DND-41 (cell line): ENCODE measurements at regions not wholly inside any gene's neighbourhood (a gene's known extent, or its start where the extent isn't known, plus 50 kb on each side); places are given as distances from the start of the nearest gene placed in this dataset.

Source experiments
- ATAC-seq: fragments of 200-7000 bp; cut with Tn5 transposase; 3 replicates; pipeline ENCODE4 v1.9.1; 2021; ENCODE audit warnings: low read depth; ENCODE audit not compliant: insufficient read depth
- DNase-seq: peaks from one replicate; pipeline ENCODE4 v3.0.0-alpha.2; 2020
- H2AFZ ChIP-seq: 2 replicates; pipeline ENCODE4 v1.6.0; 2012; ENCODE audit warnings: low read depth, low read length
- H3K27ac ChIP-seq: 2 replicates; pipeline ENCODE4 v1.5.1; 2012; ENCODE audit warnings: low read length, inconsistent platforms
- H3K27me3 ChIP-seq: fragments of 200-600 bp; sonication (generic); 2 replicates; pipeline ENCODE4 v1.6.0; 2012; ENCODE audit warnings: low read length, mild to moderate bottlenecking, inconsistent platforms; ENCODE audit not compliant: insufficient read depth, poor library complexity
- H3K36me3 ChIP-seq: 2 replicates; pipeline ENCODE4 v1.5.1; 2012; ENCODE audit warnings: low read length, inconsistent platforms; ENCODE audit not compliant: insufficient read depth
- H3K4me1 ChIP-seq: 2 replicates; pipeline ENCODE4 v1.5.1; 2012; ENCODE audit warnings: mild to moderate bottlenecking, low read length; ENCODE audit not compliant: insufficient read depth
- H3K4me2 ChIP-seq: 2 replicates; pipeline ENCODE4 v1.6.0; 2012; ENCODE audit warnings: mild to moderate bottlenecking, moderate library complexity, low read length, inconsistent platforms; ENCODE audit not compliant: insufficient read depth
- H3K4me3 ChIP-seq, 2 experiments: fragments of 200-600 bp in 1 of 2; shearing (Covaris generic) in 1 of 2; 2 replicates each; pipeline ENCODE4 v1.5.1; 2012 to 2016; ENCODE audit warnings: inconsistent platforms in 2 of 2, low read length in 2 of 2, mild to moderate bottlenecking in 2 of 2, low read depth in 1 of 2, moderate library complexity in 1 of 2
- H3K79me2 ChIP-seq: 2 replicates; pipeline ENCODE4 v1.6.0; 2012; ENCODE audit warnings: low read length, inconsistent platforms; ENCODE audit not compliant: insufficient read depth
- H3K9ac ChIP-seq: 2 replicates; pipeline ENCODE4 v1.6.0; 2012; ENCODE audit warnings: low read depth, mild to moderate bottlenecking, inconsistent platforms, low read length, moderate library complexity
- H3K9me3 ChIP-seq: 2 replicates; pipeline ENCODE4 v1.5.1; 2012; ENCODE audit warnings: low read length, moderate library complexity, mild to moderate bottlenecking, inconsistent platforms; ENCODE audit not compliant: insufficient read depth, severe bottlenecking
- H4K20me1 ChIP-seq: 2 replicates; pipeline ENCODE4 v1.6.0; 2012; ENCODE audit warnings: low read length; ENCODE audit not compliant: insufficient read depth
- EZH2 ChIP-seq: IDR thresholded peaks from 3 replicates; pipeline ENCODE4 v1.6.1; 2012; ENCODE audit warnings: borderline replicate concordance, low read depth, mild to moderate bottlenecking, moderate library complexity, low read length, inconsistent platforms; ENCODE audit not compliant: severe bottlenecking
- TF ChIP-seq, protein P1 (sequence below): IDR thresholded peaks from 2 replicates; pipeline ENCODE4 v1.5.1; 2012; ENCODE audit warnings: borderline replicate concordance, low read length, moderate library complexity, mild to moderate bottlenecking; ENCODE audit not compliant: poor library complexity, severe bottlenecking; ENCODE audit errors: extremely low read depth

DNA sequence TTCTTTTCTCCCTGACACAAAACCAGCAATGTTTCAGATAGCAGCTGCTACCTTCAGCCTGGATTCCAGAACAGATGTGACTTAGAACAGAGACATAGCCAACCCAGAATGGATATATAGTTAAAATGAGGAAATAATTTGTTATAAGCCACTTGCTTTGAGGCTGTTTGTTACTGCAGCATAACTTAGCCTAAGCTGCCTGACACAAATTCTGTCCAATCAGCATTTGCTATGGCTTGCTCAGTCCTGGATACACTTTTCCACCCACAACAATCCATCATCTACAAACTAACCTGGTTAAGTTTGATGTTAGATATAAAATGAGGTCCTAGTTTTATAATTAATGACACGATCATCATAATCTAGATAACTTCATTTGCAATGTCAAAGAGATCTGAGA lies 480.4 kb downstream of the NR4A2 start:
- no peaks in the 10 kb centered on the region for H3K27me3 ChIP-seq
- no peak overlapping the region for H3K27ac ChIP-seq
- no peak overlapping the region for H3K9ac ChIP-seq
- no peaks in the 10 kb centered on the region for H3K9me3 ChIP-seq
- no peaks in the 10 kb centered on the region for H3K36me3 ChIP-seq
- TF ChIP-seq, protein P1, sequence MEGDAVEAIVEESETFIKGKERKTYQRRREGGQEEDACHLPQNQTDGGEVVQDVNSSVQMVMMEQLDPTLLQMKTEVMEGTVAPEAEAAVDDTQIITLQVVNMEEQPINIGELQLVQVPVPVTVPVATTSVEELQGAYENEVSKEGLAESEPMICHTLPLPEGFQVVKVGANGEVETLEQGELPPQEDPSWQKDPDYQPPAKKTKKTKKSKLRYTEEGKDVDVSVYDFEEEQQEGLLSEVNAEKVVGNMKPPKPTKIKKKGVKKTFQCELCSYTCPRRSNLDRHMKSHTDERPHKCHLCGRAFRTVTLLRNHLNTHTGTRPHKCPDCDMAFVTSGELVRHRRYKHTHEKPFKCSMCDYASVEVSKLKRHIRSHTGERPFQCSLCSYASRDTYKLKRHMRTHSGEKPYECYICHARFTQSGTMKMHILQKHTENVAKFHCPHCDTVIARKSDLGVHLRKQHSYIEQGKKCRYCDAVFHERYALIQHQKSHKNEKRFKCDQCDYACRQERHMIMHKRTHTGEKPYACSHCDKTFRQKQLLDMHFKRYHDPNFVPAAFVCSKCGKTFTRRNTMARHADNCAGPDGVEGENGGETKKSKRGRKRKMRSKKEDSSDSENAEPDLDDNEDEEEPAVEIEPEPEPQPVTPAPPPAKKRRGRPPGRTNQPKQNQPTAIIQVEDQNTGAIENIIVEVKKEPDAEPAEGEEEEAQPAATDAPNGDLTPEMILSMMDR, result no peak
- no peak for TF ChIP-seq EZH2
- H3K79me2 ChIP-seq, result no peaks in the 10 kb centered on the region
- DNase-seq (no peak), ATAC-seq (no peak)
- H3K4me2 ChIP-seq, result no peak overlapping the region
- no peak overlapping the region for H3K4me3 ChIP-seq
- no peaks in the 10 kb centered on the region for H4K20me1 ChIP-seq
- H2AFZ ChIP-seq, result no peak overlapping the region
- H3K4me1 ChIP-seq, result no peaks in the 10 kb centered on the region

DNA sequence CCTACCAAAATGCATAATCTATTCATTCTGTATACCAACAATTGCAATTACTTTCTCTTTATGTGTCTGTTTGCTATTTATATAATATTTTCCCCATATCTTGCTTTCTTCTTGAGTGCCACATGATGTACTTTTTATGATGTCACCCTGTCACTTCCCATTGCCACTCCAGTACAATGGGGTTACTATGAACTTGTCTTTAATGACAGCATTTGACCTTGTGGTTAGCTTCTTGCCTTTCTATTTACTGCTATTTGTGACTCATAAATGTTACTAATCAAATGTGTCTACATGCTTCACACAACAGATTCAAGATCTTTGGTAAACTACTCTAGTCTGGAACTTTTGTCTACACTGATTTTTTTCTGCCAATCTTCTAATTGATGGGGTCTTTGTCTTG lies 486.3 kb downstream of the NR4A2 start:
- Histone ChIP-seq H3K9ac (no peak overlapping the region), H3K36me3 (no peaks in the 10 kb centered on the region), H3K9me3 (no peaks in the 10 kb centered on the region), H3K27me3 (no peaks in the 10 kb centered on the region), H4K20me1 (no peaks in the 10 kb centered on the region), H3K4me1 (no peaks in the 10 kb centered on the region), H3K4me3 (no peak overlapping the region), H3K79me2 (no peaks in the 10 kb centered on the region), H2AFZ (no peak overlapping the region), H3K4me2 (no peak overlapping the region), H3K27ac (no peak overlapping the region)
- DNase-seq, result no peak
- ATAC-seq, result no peak
- no peak for TF ChIP-seq EZH2
- TF ChIP-seq, protein P1, result no peak

DNA sequence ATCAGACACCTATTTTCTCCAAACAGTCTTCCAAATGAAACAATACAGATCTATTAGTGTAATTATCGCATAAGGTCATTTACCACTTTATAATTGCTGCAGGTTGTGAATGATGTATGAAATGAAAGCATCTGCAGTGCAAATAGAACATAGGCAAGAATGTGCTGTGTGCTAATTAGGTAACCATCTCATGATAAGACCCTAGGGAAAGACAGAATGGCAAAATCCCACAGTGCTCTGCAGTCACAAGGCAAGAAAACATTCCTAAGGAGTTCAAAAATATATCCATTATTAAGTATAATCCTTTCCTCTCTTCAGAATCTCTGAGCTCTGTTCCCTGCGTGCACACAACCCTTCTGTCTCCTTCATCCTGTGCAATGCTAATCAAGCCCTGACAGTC lies 488.1 kb downstream of the NR4A2 start:
- no peak overlapping the region for H2AFZ ChIP-seq
- H3K4me1 ChIP-seq, result no peaks in the 10 kb centered on the region
- ATAC-seq (no peak), DNase-seq (no peak)
- no peaks in the 10 kb centered on the region for H3K9me3 ChIP-seq
- H3K79me2 ChIP-seq, result no peaks in the 10 kb centered on the region
- no peaks in the 10 kb centered on the region for H3K36me3 ChIP-seq
- H3K4me2 ChIP-seq, result no peak overlapping the region
- TF ChIP-seq EZH2, result no peak
- H4K20me1 ChIP-seq, result no peaks in the 10 kb centered on the region
- no peak overlapping the region for H3K9ac ChIP-seq
- no peaks in the 10 kb centered on the region for H3K27me3 ChIP-seq
- H3K27ac ChIP-seq, result no peak overlapping the region
- H3K4me3 ChIP-seq, result no peak overlapping the region

DNA sequence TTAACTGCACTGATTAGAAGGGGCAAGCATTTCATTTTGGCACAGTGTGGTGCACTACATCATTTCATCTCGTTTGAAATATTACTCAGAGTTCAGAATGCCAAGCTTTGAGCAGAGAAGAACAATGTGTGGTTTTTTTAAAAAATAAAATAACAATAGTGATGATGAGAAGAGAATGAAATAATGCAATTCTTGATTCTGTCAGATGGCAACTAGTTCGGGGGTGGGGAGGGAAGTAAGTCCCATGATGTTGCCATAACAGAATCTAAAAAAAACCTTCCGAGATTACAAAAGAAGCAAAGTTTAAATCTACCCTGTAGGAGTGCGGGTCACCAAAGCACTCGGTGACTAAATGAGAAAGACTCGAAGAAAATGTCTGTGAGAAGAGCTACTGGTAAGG lies 490.4 kb downstream of the NR4A2 start:
- Histone ChIP-seq H3K4me3 (no peak overlapping the region), H2AFZ (no peak overlapping the region), H3K27me3 (no peaks in the 10 kb centered on the region), H3K4me1 (no peaks in the 10 kb centered on the region), H4K20me1 (no peaks in the 10 kb centered on the region), H3K36me3 (no peaks in the 10 kb centered on the region), H3K9ac (no peak overlapping the region), H3K4me2 (no peak overlapping the region), H3K79me2 (no peaks in the 10 kb centered on the region), H3K9me3 (no peaks in the 10 kb centered on the region), H3K27ac (no peak overlapping the region)
- TF ChIP-seq, protein P1, result no peak
- no peak for TF ChIP-seq EZH2
- no peak for ATAC-seq
- DNase-seq, result no peak
